H1 (cell line): ENCODE measurements at regions not wholly inside any gene's neighbourhood (a gene's known extent, or its start where the extent isn't known, plus 50 kb on each side); places are given as distances from the start of the nearest gene placed in this dataset.

Experiments used
- CREB1 ChIP-seq: IDR thresholded peaks from 2 replicates; pipeline ENCODE4 v1.6.1; 2012; ENCODE audit warnings: inconsistent platforms
- RBBP5 ChIP-seq: IDR thresholded peaks from 2 replicates; pipeline ENCODE4 v1.7.1; 2012; ENCODE audit warnings: low read depth, mild to moderate bottlenecking, inconsistent platforms, low read length, moderate library complexity, borderline replicate concordance
- RFX5 ChIP-seq: IDR thresholded peaks from 2 replicates; pipeline ENCODE4 v1.6.1; 2011; ENCODE audit warnings: low read depth, low read length, improper control_type of control experiment, borderline replicate concordance
- RXRA ChIP-seq: IDR thresholded peaks from 2 replicates; pipeline ENCODE4 v1.6.1; 2011; ENCODE audit warnings: low read depth, mild to moderate bottlenecking, low read length, moderate library complexity; ENCODE audit not compliant: insufficient read depth
- SAP30 ChIP-seq: fragments of 300-600 bp; sonication (generic); IDR thresholded peaks from 2 replicates; pipeline ENCODE4 v1.7.1; 2012; ENCODE audit warnings: low read length, moderate library complexity, mild to moderate bottlenecking, inconsistent platforms; ENCODE audit not compliant: insufficient read depth, insufficient replicate concordance
- SP1 ChIP-seq: IDR thresholded peaks from 2 replicates; pipeline ENCODE4 v1.6.1; 2011; ENCODE audit warnings: low read depth, low read length
- TEAD4 ChIP-seq: IDR thresholded peaks from 2 replicates; pipeline ENCODE4 v1.6.1; 2012; ENCODE audit warnings: low read depth, low read length, inconsistent platforms, mixed read lengths
- TF ChIP-seq, protein P1 (sequence below): fragments of 300-600 bp; sonication (generic); IDR thresholded peaks from 2 replicates; pipeline ENCODE4 v1.7.1; 2012; ENCODE audit warnings: low read length, moderate library complexity, mild to moderate bottlenecking, inconsistent platforms; ENCODE audit not compliant: insufficient replicate concordance

- TF ChIP-seq, protein P1, sequence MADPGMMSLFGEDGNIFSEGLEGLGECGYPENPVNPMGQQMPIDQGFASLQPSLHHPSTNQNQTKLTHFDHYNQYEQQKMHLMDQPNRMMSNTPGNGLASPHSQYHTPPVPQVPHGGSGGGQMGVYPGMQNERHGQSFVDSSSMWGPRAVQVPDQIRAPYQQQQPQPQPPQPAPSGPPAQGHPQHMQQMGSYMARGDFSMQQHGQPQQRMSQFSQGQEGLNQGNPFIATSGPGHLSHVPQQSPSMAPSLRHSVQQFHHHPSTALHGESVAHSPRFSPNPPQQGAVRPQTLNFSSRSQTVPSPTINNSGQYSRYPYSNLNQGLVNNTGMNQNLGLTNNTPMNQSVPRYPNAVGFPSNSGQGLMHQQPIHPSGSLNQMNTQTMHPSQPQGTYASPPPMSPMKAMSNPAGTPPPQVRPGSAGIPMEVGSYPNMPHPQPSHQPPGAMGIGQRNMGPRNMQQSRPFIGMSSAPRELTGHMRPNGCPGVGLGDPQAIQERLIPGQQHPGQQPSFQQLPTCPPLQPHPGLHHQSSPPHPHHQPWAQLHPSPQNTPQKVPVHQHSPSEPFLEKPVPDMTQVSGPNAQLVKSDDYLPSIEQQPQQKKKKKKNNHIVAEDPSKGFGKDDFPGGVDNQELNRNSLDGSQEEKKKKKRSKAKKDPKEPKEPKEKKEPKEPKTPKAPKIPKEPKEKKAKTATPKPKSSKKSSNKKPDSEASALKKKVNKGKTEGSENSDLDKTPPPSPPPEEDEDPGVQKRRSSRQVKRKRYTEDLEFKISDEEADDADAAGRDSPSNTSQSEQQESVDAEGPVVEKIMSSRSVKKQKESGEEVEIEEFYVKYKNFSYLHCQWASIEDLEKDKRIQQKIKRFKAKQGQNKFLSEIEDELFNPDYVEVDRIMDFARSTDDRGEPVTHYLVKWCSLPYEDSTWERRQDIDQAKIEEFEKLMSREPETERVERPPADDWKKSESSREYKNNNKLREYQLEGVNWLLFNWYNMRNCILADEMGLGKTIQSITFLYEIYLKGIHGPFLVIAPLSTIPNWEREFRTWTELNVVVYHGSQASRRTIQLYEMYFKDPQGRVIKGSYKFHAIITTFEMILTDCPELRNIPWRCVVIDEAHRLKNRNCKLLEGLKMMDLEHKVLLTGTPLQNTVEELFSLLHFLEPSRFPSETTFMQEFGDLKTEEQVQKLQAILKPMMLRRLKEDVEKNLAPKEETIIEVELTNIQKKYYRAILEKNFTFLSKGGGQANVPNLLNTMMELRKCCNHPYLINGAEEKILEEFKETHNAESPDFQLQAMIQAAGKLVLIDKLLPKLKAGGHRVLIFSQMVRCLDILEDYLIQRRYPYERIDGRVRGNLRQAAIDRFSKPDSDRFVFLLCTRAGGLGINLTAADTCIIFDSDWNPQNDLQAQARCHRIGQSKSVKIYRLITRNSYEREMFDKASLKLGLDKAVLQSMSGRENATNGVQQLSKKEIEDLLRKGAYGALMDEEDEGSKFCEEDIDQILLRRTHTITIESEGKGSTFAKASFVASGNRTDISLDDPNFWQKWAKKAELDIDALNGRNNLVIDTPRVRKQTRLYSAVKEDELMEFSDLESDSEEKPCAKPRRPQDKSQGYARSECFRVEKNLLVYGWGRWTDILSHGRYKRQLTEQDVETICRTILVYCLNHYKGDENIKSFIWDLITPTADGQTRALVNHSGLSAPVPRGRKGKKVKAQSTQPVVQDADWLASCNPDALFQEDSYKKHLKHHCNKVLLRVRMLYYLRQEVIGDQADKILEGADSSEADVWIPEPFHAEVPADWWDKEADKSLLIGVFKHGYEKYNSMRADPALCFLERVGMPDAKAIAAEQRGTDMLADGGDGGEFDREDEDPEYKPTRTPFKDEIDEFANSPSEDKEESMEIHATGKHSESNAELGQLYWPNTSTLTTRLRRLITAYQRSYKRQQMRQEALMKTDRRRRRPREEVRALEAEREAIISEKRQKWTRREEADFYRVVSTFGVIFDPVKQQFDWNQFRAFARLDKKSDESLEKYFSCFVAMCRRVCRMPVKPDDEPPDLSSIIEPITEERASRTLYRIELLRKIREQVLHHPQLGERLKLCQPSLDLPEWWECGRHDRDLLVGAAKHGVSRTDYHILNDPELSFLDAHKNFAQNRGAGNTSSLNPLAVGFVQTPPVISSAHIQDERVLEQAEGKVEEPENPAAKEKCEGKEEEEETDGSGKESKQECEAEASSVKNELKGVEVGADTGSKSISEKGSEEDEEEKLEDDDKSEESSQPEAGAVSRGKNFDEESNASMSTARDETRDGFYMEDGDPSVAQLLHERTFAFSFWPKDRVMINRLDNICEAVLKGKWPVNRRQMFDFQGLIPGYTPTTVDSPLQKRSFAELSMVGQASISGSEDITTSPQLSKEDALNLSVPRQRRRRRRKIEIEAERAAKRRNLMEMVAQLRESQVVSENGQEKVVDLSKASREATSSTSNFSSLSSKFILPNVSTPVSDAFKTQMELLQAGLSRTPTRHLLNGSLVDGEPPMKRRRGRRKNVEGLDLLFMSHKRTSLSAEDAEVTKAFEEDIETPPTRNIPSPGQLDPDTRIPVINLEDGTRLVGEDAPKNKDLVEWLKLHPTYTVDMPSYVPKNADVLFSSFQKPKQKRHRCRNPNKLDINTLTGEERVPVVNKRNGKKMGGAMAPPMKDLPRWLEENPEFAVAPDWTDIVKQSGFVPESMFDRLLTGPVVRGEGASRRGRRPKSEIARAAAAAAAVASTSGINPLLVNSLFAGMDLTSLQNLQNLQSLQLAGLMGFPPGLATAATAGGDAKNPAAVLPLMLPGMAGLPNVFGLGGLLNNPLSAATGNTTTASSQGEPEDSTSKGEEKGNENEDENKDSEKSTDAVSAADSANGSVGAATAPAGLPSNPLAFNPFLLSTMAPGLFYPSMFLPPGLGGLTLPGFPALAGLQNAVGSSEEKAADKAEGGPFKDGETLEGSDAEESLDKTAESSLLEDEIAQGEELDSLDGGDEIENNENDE: no peak
- TF ChIP-seq RFX5 (no peak), CREB1 (no peak), SP1 (no peak), RBBP5 (no peak), TEAD4 (no peak), RXRA (no peak), SAP30 (no peak)
Measured at GRCh38 chrX:40188573-40189417, 91.0 kb upstream of the BCOR start (continued).
